GM18499 (cell line): ENCODE measurements at regions not wholly inside any gene's neighbourhood (a gene's known extent, or its start where the extent isn't known, plus 50 kb on each side); places are given as distances from the start of the nearest gene placed in this dataset.
"Not testable (repeated sequence)": the region's sequence is repeated elsewhere in the genome, so short reads cannot be mapped to it uniquely, and the experiment has no call there.

ENCODE experiments used
- ATAC-seq: cut with Tn5 transposase; IDR thresholded peaks from one replicate; pipeline ENCODE4 v1.9.1; 2021; ENCODE audit warnings: moderate number of reproducible peaks; ENCODE audit not compliant: insufficient read depth, unreplicated experiment

- ATAC-seq, result no peak
These were observed 170.5 kb upstream of the POU1F1 start for GRCh38 chr3:87446849-87447387.

GRCh38 chr3:87442470-87442869 is 166.1 kb upstream of the POU1F1 start:
- ATAC-seq, result no peak

GRCh38 chr3:87437765-87438164 is 161.4 kb upstream of the POU1F1 start:
- no peak for ATAC-seq

DNA sequence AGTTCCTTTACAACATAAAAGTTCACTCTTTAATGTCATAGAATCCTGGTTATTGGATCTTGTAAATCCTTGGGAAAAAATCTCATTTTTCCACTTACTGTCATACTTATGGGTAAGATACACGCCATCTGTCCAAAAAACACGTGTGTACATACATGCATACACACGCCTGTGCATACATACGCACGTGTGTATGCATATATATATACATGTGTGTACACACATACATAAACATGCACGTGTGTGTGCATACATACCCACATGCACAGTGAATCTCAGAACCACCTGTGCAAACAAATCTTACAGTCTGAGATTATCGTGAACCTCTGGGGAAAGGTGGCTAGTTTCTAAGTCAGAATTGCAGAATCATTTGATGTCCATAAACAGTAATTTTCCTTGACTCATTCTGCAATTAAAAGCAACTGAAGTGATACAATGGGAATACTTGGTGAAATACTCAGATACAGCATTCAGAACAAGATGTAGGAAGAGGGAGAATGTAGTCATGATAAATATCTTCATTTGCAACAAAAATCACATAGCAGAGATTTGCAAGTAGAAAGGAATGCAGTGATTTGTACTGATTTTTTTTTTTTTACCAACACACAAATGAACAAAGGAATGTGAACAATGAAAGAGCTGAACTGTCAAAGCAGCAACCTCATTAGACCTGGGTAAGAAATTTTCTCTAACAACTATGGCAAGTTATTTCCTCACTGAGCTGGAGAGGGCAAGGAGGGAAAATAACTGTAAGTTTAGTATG is 160.6 kb upstream of the POU1F1 start:
- ATAC-seq, result no peak

DNA sequence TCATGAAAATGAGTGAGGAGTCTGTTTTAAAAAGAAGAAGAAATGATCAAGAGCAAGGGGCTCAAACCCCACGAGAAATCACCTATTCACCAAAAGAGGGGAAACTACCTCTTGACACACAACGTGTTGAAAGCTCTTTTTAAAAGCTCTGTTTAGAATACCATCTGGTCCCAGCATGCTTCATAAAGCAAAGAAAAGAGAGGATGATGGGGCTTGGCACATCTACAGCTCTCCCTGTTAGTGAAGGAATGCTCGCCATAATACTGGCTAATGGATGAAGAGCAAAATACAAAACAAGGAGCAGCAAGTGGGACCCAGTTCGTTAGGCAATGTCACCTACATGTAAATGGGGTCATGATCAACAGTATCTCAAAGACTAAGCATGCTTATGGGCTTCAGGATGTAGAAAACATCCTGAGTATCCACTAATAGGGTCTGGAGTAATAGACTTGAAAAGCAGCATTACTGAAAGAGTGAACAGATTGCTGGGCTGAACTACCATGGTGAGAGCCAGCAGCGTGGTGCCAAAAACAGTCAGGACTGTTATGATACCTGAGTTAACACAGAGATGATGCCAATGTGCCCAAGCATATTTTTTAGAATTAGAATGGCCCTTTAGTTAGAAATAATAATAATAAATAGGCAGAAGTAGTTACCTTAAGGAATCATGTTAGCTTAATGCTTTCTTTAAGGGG is 159.7 kb upstream of the POU1F1 start:
- ATAC-seq, result no peak

GRCh38 chr3:87433445-87433844 is 157.1 kb upstream of the POU1F1 start:
- not testable (repeated sequence) for ATAC-seq

DNA sequence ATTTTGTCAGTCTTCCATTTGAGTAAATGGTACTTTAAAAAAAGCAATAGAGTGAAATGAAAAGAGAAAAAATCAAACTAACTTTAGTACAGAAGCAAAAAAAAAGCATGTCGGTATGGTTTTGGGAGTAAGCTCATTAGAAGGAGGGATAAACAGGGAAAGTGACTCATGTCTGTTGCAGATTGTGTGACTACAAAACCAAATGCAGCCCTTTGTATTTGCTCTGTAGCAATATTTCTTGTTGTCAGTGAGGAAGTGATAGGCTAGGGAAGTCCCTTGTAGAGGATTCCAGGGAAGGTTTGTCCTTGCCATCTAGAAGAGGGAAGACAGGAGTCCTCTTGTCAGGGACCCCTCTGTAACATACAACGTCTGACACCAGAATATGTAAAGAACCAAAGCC is 150.5 kb upstream of the POU1F1 start:
- ATAC-seq, result no peak

GRCh38 chr3:87425056-87425455 is 148.7 kb upstream of the POU1F1 start:
- ATAC-seq, result no peak

DNA sequence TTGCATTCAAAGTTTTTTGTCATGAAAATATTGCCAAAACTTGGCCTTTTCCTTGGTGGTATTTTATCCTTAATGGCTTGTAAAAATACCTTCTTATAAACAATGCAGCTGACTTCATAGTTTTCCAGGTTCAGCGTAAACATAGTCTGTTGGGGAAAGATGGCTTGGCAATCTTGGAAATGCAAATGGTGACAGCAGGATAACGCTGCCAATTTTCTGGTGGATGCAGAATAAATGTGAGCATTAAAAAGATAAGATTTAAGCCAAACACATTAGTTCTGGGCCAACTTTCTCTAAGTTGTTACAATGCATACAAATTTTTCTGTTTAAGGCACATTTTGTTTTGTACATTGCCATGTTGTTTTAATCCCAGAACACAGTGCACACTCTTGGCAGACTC is 147.0 kb upstream of the POU1F1 start:
- no peak for ATAC-seq

- ATAC-seq, result no peak
These were observed 145.9 kb upstream of the POU1F1 start for GRCh38 chr3:87422333-87422732.

- ATAC-seq, result no peak
These were observed 143.8 kb upstream of the POU1F1 start for GRCh38 chr3:87420171-87420570.

GRCh38 chr3:87414271-87414670 is 137.9 kb upstream of the POU1F1 start:
- no peak for ATAC-seq

DNA sequence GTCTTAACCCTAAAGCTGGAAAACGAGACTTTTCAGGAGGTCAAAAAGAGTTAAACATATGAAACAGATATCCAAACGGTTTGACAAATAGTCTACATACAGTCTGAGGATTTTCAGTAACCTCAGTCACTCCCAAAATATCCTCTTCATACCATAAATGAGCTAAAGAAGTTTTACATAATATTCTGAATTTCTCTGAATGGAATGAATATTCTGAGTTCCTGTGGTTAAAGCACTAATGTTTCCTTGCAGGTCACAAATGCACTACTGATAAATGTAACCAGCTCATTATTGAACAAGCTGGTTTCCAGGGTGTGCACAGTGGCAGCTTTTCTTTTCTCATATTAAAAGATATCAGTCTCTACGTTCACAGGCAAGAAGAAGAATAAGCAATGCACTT is 137.4 kb upstream of the POU1F1 start:
- no peak for ATAC-seq

- ATAC-seq, result no peak
These were observed 133.7 kb upstream of the POU1F1 start for GRCh38 chr3:87410110-87410509.

DNA sequence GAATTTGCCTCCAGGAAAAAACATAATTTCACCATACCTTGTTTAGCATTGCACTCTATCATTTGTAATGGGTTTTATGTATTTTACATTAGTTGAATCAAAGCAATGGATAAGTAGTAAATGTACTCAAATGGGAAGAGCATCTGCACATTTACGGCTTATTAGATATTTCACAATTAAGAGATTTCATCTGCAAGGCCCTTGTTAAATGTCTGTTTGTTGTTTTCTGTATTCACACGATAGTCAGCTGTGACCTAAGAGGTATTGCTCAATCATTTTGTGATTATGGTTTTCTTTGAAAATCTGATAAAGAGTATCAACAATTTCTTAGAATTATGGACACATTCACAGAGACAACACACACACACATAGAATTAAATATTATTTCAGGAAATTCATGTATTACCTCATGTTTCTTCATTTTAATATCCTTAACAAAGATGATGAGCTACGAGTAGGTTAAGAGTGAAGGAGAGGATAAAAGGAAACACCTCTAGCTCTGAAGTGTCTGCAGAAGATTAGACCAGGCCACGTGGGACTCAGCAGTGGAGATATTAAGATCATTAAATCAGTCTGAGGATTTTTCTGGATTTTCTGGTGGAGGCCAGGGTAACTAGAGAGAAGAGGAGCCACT is 121.9 kb upstream of the POU1F1 start:
- no peak for ATAC-seq

DNA sequence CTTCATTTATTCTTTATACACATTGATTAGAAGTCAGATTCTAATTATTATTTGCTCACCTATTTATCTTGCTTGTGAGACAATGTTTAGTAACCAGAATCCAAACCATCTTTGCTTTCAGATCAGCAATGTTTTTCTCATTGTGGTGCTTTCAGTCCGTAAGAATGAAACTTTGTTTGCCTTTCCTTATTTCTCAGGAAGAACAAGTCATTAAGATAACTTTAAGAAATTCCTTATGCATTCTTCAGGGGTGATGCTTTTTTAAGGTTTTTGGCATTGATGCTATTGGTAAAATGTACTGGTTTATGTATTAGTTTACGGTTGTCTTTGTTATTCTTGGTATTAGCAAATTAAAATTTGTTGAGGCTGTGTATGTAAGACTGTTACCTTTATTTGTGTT is 120.8 kb upstream of the POU1F1 start:
- ATAC-seq, result no peak

- no peak for ATAC-seq
These were observed 114.4 kb upstream of the POU1F1 start for GRCh38 chr3:87390821-87391220.

GRCh38 chr3:87390353-87390752 is 114.0 kb upstream of the POU1F1 start:
- ATAC-seq, result no peak

GRCh38 chr3:87375231-87375682 is 98.9 kb upstream of the POU1F1 start:
- no peak for ATAC-seq

DNA sequence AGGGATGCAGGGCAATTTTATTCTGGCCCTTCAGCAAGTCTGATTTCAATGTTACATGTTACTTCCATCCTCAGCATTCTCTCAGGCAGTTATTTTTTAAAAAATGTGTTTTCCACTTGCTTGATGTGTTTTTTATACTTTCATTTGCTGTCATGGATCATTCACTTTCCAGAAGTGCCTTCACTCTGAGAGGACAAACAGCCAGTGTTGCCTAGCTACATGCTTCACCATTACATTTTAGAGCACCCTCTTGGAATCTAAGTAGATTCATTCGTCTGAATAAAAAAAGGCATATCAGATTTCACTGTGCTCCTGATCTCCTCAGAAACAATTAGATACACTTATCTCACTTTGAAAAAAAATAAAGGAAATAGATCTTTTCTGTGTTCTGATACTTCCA is 93.6 kb upstream of the POU1F1 start:
- ATAC-seq, result no peak

DNA sequence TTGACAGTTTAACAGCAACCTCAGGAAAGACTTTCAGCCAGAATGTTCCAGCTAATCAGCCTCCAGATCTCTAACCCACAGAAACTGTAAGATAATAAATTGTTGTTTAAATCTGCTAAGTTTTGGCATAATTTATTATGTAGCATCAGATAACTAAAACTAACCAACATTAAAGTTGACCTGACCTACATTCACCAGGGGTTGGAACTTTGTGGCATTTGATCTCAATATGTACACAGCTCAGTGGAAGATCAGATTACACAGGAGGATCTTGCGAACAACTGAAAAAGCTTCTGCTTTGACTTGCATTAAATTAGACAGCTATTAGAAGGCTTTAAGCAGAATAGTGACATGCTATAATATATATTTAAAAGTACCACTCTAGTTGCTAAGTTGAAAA is 91.4 kb upstream of the POU1F1 start:
- no peak for ATAC-seq
